Stimulated activated CD4-positive, alpha-beta T cell treated with anti-CD3 and anti-CD28 coated beads, Interleukin-1b, Interleukin-23, amount 100 ng/mL, for 48 hours (primary cell): ENCODE measurements at regions not wholly inside any gene's neighbourhood (a gene's known extent, or its start where the extent isn't known, plus 50 kb on each side); places are given as distances from the start of the nearest gene placed in this dataset.
"Not testable (repeated sequence)": the region's sequence is repeated elsewhere in the genome, so short reads cannot be mapped to it uniquely, and the experiment has no call there.

ENCODE experiments used
- DNase-seq: peaks from one replicate; pipeline ENCODE4 v3.0.0-alpha.2; 2020

DNA sequence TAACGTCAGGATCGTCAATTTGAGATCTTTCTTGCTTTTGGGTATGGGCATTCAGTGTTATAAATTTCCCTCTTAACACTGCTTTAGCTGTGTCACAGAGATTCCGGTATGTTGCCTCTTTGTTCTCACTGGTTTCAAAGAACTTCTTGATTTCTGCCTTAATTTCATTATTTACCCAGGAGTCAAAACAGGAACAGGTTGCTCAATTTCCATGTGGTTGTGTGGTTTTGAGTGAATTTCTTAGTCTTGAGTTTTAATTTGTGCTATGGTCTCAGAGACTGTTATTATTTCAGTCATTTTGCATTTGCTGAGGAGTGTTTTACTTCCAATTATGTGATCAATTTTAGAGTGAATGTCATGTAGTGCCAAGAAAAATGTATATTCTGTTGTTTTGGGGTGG lies 153.1 kb downstream of the PCDH17 start:
- no peak for DNase-seq

DNA sequence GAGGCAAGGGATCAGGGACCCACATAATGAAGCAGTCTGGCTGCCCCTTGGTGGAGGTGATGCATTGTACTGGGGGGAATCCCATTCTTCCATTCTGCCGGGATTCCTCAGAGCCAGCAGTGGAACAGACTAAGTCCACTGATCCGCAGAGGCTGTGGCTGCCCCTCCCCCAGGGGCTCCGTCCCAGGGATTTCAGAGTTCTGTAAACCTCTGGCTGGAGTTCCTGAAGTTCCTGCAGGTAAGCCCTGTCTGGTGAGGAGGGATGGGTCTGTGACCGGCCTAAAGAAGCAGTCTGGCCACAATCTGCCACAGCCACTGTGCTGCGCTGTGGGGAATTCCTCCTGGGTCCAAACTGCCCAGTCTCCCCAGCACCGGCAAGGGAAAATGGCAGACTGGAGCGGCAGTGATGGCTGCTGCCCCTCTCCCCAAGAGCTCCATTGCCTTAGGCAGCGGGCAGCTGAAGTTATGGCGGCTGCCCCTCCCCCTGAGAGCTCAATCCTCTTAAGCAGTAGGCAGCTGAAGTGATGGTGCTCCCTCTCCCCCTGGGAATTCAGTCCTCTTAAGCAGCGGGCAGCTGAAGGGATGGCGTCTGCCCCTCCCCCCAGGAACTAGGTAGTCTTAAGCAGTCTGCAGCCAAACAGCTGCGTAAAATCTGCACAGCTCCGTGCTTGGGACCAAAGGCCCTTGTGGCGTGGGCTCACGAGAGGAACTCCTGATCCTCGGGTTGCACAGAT lies 155.7 kb downstream of the PCDH17 start:
- DNase-seq = no peak

DNA sequence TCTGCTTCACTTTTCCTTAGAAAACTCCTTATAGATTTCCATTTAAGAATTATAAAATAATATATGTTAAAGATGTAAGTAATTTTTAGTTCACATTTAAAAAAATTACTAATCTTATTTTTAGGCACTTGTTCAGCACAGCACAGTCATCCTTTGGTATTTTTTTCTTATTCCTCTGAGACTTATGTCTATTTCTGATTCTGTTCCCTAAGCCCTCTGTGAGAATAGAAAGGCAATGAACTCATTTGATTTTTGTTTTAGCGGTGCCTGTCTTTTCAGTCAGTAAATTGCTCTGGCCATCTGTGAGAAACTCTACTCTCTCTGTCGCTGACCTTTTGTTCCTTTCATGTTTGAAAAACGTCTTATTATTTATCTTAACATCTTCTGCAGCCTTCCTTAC lies 168.1 kb downstream of the PCDH17 start:
- DNase-seq = no peak

DNA sequence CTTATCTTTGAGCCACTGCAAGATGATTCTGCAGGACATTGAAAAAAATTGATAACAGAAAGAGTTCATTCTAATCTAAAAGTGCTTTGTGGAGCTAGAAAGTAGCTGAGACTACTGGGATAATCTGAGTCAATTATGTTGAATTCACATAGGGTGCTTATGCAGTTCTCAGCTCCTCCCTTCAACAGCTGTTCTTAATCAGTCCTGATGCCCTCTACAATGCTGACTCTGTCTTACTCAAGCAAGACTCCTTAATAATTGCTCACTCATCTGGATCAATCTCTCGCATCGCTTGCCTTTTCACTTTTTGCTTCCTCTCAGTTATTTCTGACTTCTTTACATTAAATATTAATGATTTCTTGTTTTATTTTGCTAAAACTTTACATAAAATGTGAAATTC lies 182.1 kb downstream of the PCDH17 start:
- no peak for DNase-seq

DNA sequence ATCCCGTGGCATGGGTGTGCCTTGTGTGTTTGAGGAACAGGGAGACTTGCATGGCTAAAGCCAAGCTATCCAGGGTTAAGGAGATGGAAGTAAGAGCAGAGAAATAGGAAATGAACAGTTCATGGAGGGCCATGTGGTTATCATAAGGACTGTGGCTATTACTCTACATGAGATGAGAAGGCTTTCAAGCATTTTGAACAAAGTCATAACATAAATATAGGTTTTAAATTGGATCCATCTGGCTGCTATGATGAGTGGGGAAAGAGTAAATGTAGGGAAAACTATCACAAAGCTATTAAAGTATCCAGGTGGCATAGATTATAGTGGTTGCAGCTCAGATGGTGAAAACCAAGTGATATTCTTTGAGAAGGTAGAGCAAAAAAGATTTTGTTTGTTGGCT lies 184.1 kb downstream of the PCDH17 start:
- no peak for DNase-seq

DNA sequence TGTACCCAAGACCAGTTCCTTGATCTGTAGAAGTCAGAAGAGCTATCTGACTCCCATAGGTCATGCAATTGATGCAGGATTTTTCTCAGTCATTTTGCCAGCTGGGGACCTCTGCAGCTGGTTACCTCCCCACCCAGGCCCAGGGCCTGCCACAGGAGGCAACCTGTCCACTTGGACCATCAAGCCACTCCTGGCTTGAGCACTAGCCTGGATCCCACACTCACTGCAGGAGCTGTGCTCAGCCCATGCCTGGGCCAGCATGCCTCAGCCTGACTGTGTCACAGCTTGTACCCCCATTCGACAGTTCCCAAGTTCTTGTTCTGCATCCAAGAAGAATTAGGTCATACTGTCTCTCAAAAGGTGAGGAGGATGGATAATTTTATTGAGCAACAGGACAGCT lies 189.4 kb downstream of the PCDH17 start:
- no peak for DNase-seq

DNA sequence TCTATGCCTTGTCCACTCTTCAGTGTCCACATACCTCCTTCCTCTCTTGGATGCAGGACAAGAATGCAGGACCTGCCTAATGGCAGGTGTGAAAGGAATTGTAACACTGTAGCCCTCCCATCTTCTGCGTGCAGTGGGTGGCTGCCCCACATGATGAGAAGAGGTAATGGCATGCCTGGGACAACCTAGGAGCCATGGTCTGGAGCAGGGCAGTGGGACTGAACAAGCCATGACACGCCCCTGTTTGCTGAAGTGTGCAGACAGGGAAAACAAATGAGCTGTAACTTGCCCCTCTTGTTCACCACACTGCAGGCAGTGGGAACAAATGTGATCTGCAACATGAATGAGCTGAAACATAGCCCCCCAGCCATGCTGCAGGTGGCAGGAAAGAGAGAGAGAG lies 192.2 kb downstream of the PCDH17 start:
- no peak for DNase-seq

DNA sequence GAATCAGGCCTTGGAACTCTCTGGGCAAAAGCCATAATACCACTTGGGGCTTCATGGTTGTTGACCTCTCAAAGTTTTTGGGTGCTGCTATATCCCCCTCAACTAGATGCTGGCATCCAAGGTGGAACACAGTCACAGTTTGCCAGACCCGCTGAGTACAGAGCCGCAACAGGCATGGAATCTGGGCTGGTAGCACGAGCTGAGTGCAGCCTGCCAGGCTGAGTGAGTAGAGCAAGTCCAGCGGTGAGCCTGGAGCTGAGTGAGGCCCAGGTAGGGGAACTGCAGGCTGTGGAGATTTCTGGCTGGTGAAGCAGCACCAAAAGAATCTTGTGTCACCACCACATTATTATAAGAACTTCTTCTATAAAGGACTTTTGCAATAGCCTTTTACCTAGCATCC lies 192.6 kb downstream of the PCDH17 start:
- DNase-seq = no peak

DNA sequence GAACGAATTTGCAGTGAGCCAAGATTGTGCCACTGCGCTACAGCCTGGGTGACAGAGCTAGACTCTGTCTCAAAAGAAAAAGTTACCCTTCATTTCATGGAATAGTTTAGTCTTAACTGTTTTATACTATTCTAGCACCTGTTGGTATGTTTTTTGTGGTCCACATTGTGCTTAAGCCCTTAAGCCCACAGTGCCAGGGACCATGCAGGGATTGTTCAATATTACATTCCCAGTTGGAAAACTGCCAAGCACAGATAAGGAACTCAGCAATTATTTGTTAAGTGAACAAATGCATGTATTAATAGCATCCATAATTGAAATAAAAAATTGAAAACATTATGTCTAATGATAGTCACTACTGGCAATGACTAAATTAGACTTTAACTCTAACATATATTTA lies 193.5 kb downstream of the PCDH17 start:
- DNase-seq = no peak

DNA sequence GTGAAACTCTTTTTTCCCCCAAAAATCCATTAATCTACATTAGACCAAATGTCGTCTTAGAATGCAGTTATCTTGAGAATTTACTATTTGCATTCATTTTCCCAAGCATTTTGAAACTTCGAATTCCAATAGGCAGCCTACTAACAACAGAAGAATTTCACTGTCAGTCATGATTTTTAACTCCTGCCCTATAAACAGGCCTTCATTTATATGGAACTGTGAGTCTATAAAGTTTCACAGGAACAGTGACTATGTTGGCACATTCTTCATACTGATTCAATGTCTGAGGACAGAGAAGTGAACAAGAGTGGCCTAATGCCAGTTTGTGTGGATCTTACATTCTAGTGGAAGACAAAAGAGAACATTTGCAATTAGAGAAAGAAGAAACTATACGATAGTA lies 198.0 kb downstream of the PCDH17 start:
- no peak for DNase-seq

DNA sequence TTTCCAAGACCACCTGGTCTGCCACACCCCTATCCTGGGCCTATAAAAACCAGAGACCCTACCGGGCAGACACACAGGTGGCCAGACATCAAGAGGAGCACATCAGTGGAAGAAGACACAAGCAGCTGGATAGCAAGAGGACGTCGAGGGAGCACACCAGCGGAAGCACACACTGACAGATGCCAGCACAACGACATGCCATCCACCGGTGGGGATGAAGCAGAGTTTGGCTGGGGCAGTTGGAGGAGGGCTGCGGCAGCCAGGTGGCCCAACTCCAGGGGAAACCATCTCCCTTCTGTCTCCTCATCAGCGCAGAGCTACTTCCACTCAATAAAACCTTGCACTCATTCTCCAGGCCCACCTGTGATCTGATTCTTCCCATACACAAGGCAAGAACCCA lies 200.6 kb downstream of the PCDH17 start:
- DNase-seq = no peak

DNA sequence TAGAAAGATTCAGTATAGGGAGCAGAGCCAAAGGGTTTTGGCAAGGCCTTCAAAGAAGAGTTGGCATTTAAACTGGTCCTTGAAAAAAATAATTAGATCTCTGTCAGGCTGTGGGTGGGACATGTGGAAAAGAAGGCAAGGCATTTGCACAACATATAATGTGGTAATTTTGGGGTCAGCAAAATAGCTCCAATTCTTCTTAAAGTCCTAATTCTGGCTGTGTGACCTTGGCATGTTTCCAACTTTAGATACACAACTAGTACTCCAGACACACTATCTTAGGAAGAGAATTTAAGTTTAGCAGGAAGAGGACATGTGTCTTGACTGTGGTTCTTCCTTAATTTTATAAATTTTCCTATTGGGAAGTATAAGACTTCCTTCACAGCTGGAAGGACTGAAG lies 206.3 kb downstream of the PCDH17 start:
- no peak for DNase-seq

DNA sequence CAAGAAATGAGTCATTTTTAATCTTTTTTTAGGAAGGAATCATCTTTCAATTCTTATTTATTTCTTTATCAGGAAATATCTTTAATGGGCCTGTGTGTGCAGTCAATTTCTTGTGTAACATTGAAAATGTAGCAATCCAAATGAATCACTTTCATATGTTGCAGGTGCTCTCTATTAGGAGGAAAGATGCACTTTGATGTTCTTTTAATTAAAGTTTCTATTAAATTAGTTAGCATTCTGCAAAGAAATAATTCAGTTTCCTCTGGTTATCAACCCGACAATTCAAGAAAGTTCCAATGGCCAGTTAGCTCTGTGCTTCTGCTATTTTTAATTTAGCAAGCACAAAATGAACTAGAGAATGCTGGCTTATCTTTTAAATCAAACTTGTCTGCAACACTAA lies 212.0 kb downstream of the PCDH17 start:
- DNase-seq = no peak

DNA sequence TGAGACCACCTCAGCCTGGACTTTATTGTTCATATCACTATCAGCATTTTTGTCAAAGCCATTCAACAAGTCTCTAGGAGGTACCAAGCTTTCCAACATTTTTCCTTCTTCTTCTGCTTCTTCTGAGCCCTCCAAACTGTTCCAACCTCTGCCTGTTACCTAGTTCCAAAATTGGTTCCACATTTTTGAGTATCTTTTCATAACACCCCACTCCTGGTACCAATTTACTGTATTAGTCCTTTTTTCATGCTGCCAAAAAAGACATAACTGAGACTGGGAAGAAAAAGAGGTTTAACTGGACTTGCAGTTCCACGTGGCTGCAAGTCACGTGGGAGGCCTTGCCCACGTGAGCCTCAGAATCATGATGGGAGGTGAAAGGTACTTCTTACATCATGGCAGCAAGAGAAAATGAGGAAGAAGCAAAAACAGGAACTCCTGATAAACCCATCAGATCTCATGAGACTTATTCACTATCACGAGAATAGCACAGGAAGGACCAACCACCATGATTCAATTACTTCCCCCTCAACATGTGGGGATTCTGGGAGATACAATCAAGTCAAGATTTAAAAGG lies 215.1 kb downstream of the PCDH17 start:
- no peak for DNase-seq

DNA sequence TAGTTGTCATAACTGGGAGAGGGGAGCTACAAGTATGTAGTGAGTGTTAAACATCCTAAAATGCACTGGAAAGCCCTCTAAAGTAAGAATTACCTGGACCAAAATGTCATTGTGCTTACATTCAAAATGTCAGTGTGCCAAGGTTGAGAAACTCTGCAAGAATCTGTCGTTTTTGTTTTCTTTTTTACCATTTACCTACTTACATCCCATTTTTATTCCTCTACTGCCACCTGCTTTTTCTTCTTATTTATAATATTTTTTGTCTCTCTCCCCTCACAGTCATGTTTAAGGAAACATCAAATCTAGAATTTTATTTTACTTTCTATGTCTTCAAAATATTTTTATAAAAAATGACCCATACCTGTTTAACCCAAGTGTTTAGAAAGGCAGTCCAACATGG lies 226.4 kb downstream of the PCDH17 start:
- no peak for DNase-seq

DNA sequence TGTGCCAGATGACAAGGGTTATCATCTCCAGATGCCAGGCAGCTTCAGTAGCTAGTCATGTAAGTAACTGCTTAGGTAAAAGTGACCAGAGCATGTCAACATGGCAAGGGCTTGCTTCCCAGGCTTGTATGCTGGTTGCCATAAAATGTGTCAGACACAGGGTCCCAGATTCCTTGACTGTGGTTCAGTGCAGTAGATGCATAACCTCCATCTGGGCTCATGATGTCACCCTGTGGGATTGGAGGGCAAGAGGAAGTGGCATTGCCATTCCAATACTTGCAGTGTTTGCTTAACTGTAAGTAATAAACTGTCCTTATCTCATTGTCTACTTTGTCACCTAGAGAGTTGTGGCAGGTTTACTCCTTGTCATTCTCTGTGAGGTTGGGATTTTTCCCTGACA lies 226.8 kb downstream of the PCDH17 start:
- no peak for DNase-seq

DNA sequence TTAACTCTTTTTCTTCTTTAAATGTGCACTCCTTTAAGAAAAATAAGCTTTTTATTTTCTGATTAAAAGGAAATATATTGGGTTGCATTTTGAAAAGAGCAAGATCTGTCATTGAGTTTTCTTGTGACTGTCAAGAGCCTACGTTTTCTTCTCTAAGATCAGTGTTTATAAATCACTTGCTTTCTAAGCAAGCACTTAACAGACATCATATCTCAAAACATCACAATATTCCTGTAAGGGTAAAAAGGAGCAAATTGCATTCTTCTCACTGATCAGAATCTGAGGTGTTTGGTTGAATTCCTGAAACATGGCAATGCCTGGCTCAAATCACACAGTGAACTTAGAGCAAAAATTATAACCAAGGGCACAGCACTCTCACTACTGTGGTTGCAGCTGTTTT lies 231.3 kb downstream of the PCDH17 start:
- no peak for DNase-seq

DNA sequence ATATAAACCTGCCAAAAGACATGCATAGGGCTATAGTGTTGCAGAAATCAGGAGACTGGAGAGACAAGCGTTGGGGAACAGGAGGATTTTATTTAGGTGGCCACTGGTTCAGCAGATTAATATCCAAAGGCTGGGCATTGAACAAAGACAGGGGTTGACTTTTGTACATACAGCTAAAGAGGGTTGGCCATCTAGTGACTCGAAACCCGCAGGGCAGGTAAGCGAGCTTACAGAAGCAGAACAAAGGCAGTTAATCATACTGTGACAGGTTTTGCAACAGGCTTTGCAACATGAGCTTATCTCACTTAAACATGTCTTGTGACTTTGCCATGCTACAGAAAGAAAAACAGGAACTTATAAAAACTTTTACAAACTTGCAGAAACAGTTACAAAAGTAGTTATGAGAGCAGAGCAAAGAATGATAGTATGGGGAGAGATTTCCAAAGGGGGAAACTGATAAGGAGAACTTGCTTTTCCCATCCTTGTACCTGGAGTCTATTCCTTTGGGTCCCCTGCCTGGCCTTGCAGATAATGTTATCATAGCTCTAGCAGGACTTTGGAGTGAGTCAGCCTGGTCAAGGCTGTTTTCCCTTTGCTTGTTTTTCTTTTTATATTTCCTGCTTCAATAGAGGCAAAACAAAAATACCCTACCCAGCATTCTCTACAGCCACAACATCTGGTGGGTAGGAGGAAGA lies 234.2 kb downstream of the PCDH17 start:
- DNase-seq = no peak

DNA sequence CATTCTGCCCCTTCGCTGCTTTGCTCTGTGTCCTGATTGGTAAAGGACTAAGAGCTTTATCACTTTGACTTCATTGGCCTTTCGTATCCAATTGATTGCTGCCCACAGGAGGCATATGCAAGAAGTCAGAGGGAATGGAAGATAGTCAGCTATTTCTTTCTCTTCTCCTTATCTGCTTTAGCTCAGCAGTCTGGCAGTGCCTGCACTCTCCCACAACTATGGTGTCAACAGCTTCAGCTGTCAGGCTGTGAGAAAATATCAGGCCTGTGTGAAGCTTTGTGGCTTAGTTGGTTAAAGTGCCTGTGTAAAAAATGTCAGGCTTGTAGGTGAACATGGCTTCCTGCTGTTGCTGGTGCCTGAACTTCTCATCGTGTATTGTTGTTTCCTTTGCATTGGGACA lies 243.0 kb downstream of the PCDH17 start:
- DNase-seq = no peak

DNA sequence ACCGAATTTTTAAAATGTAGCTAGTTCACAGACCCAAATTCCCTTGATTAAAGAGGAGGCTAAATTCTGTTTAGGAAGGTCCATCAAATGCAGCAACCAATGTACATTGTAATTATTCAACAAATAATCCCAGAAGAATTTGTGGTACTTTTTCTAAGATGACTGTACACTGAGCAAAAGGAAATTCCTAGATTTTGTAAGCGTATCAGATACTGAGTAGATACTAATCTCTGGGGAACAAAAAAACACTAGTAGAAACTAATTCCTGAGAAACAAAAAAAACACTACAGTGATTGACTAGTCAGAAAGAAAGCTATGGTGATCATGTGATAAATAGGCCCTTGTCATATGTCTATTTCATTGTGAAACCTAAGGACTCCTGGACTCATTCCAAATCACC lies 246.1 kb downstream of the PCDH17 start:
- DNase-seq = no peak

DNA sequence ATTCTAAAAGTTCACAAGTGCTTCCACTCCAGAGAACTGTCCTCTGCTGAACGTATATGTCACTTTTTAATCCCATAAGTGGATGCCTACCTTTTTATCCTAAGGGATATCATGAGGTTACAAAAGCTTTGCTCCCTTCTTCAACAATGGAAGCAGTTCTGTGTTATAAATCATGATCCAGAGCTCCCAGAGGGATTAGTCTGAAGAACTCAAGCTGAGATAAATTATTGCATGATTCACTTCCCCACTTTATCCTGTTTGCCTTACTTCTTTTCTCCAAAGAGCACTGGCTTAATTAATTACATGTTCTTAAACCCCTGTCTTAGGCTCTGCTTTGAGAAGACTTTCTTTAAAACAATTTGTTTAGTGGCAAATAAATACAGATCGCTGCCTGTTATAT lies 246.7 kb downstream of the PCDH17 start:
- no peak for DNase-seq

DNA sequence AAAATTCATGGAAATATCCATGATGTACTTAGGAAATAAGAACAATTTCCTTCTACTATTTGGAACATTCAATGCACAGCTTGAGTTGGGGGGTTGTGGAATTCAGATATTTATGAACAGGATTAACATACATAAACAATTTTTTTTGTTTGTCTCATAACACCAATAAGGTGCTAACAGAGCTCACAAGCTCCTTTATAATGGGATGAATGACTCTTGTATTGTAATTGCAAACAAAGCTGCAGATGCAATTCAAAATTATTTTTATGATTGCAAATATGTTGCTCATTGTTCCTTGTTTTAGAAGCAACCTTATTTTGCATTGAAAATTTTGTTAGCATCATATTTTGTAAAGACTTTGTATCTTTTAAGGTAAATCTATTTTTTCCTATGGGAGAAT lies 265.7 kb downstream of the PCDH17 start:
- DNase-seq = no peak

DNA sequence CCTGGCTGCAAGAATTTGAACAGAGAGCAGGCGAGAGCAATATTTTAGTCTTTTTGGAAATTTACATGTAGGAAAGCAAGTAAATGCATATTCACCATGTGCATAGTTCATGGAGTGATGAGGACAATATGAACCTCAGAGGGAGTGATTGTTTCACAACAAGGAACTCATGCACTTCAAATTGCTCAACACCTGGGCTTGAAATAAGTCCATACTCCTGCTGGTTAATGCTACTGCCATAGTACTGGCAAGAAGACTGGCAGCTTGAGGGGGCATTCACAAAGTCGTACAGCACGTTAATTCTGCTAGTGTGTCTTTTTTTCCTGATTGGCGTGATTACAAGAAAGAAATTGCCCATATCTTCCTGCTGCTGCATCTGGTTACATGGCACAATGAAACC lies 267.6 kb downstream of the PCDH17 start:
- no peak for DNase-seq

DNA sequence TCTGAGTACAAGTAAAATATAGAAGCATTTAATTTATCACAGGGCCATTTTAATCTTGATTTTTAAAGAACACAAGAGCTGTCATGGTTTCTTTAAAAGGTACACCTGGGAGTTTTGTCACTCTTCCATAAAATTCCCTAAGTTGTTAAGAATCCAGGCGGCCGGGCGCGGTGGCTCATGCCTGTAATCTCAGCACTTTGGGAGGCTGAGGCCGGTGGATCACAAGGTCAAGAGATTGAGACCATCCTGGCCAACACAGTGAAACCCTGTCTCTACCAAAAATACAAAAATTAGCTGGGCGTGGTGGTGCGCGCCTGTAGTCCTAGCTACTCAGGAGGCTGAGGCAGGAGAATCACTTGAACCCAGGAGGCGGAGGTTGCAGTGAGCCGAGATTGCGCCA lies 278.3 kb downstream of the PCDH17 start:
- not testable (repeated sequence) for DNase-seq

DNA sequence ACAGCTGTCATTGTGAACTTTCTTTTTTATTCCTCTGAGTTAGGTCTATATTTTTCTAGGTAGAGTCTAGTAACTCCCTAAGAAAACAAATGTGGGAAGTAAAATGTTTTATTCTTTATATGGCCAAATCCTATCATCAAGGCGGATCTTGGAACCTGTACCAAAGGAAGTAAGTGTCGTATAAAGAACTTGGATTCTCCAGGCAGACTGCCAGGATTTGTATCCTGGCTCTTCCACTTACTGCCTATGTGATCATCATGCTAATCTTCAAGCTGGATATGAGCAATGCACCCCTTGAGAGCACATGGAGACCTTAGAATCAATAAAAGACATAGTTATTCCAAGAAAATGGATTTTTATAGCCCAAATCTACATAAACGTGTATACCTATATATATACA lies 286.5 kb downstream of the PCDH17 start:
- no peak for DNase-seq
